Upper lobe of left lung (tissue), 4 donors: ENCODE measurements at regions not wholly inside any gene's neighbourhood (a gene's known extent, or its start where the extent isn't known, plus 50 kb on each side); places are given as distances from the start of the nearest gene placed in this dataset.

Source experiments
- EP300 ChIP-seq, 4 donors: sonication (generic); formaldehyde crosslinking; IDR thresholded peaks; one replicate each; pipeline ENCODE4 v1.5.1; 2017; ENCODE audit warnings: antibody characterized with exemption in 4 of 4, control low read depth in 2 of 4
- POLR2AphosphoS5 ChIP-seq, 2 donors: sonication (generic); formaldehyde crosslinking; IDR thresholded peaks; one replicate each; pipeline ENCODE4 v1.5.1; 2017; ENCODE audit warnings: antibody characterized with exemption in 2 of 2
- TF ChIP-seq, protein P1 (sequence below), 6 experiments: fragments of 450-650 bp in 4 of 6; fragments of 200-600 bp in 2 of 6; sonication (generic) in 2 of 6; IDR thresholded peaks; one replicate each; pipeline ENCODE4 v1.5.1; 2016 to 2019; ENCODE audit warnings: antibody characterized with exemption in 6 of 6

DNA sequence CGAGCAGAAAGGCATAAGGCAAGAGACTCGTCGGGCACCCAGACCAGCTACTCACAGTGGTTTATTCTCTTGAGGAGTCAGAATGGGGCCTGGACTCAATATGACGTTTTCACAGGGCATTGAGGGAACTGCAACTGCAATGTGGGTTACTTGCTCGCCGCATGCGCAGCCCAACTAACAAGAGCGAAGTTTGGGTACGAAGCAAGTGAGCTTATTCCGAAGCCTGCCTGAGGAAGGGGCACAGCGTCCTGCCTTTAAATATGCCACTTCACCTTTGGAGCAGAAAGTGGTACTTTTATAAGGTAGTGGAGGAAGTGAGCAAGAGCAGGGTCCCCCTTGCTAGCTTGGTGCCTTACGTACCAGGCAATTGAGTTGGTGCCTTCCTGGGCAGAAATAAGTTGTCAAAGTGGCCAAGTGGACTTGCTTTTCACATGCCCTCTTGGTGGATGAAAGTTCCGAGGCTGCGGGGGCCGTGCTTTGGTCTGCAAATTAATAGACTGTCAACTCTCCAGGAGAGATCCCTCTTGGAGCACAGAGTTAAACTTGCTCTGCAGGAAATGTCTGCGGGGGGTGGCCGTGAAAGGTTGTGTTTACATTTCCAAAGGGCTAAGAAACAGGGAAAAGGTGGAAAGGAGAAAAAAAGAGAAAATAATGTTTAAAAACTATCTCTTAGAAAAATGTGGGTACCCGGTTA is 480.4 kb downstream of the TRIML1 start:
- TF ChIP-seq, protein P1, sequence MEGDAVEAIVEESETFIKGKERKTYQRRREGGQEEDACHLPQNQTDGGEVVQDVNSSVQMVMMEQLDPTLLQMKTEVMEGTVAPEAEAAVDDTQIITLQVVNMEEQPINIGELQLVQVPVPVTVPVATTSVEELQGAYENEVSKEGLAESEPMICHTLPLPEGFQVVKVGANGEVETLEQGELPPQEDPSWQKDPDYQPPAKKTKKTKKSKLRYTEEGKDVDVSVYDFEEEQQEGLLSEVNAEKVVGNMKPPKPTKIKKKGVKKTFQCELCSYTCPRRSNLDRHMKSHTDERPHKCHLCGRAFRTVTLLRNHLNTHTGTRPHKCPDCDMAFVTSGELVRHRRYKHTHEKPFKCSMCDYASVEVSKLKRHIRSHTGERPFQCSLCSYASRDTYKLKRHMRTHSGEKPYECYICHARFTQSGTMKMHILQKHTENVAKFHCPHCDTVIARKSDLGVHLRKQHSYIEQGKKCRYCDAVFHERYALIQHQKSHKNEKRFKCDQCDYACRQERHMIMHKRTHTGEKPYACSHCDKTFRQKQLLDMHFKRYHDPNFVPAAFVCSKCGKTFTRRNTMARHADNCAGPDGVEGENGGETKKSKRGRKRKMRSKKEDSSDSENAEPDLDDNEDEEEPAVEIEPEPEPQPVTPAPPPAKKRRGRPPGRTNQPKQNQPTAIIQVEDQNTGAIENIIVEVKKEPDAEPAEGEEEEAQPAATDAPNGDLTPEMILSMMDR (IDR thresholded peaks at IDR 0.05), result no peak
- TF ChIP-seq POLR2AphosphoS5 (IDR thresholded peaks at IDR 0.05) (no peak), EP300 (IDR thresholded peaks at IDR 0.05) (no peak)
